ENCODE measurements at regions not wholly inside any gene's neighbourhood (a gene's known extent, or its start where the extent isn't known, plus 50 kb on each side); places are given as distances from the start of the nearest gene placed in this dataset.

DNA sequence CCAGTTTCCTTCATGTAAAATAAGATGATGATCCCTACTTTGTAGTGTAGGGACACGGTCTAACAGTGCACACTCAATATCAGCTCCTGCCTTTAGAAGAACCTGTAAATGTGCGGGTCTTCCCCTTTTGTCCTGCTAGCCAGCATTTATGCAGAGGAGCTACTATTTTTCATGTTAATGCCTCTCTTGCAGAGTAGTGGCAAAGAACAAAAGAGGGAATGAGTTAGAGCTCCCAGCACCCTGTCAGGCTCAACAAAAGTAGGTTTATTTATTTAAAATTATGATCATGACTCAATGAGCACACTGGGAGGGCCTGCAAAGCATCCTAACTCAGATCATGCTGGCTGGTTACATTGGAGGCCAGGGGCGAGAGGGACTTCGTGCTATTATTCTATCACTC is 414.5 kb upstream of the COBL start:
- no peak for DNase-seq

DNA sequence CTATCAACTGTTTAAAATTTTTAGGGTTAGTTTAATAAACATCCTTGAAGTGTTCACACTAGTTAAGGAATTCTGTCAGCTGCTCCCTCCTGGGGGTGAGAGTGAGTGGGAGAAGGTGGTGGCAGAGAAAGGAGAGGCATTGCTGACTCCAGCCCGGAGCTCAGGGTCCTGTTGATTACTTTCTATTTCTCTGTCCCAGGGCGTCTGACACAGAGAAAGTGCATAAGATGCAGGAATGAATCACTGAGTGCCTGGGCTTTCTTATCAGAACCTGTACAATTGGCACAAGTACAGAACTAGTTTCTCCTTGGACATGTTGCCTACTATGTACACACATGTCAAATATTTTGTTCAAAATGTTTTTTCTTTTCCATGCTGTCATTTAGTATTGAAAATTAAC is 410.8 kb upstream of the COBL start:
- DNase-seq = no peak

DNA sequence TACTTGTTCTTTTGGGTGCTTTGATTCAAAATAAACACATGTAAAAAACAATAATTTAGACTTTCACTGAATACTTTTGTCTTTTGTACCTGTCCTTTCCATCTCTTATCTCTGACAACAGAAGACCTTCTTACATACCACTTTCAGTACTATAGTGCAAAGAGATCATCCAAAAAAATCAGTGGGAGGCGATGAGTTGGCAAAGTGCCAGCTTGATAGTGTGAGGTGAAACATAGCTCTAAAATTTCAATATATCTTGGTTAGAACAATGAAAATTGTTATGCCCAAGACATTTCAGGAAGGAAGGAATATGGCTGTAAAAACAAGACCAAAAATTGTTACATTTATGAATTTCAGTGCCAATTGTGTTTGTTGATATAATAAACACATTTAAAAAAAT is 390.2 kb upstream of the COBL start:
- DNase-seq = no peak

DNA sequence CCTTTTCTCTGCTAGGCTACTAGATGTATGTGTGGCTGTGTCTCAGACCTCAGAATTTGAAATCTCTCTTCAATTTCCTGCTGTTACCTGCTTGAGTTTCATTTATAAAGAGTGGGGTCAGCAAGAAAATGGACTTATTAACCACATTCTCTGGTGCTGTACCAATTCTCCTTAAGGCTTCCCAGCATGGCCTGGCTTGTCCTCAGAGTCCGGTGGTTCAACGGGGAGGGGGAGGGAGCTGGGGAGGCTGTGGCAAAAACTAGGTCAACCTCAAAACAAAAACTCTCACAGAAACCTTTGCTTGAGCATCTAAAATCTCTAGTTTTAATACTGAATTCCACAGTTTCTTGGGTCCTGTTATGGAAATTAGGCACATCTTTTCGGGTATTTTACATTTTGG is 389.1 kb upstream of the COBL start:
- DNase-seq = no peak

DNA sequence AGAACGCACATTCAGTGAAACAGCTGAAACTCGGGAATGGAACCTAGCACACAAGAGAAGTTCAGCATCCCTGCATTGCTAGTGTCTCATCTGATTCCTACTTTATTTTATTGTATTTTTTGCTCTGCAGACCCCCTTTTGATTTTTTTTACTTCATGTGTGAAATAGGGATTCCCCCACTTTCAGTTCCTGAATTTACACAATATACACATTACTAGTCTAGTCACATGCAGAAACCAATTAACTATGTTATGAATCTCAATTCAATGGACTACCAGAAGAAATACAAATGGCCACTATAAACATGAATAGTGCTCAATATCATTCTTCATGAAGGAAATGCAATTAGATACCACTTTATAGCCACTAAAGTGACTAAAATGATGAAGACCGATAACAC is 386.1 kb upstream of the COBL start:
- DNase-seq = no peak

DNA sequence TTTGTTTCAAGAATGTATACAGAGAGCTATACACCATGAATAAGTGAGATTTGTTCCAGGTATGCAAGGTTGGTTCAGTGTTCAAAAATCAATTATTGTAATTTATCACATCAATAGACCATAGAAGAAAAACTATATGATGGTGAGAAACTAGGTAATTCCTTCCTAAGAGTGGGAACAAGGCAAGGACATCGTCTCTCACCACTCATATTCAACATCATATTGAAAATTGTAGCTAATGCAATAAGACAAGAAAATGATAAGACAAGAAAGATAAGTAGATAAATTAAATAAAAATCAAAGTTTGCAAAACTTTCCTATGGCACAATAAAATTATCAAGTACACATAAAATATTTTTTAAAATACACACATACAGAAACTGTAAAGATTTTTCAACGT is 385.3 kb upstream of the COBL start:
- no peak for DNase-seq

DNA sequence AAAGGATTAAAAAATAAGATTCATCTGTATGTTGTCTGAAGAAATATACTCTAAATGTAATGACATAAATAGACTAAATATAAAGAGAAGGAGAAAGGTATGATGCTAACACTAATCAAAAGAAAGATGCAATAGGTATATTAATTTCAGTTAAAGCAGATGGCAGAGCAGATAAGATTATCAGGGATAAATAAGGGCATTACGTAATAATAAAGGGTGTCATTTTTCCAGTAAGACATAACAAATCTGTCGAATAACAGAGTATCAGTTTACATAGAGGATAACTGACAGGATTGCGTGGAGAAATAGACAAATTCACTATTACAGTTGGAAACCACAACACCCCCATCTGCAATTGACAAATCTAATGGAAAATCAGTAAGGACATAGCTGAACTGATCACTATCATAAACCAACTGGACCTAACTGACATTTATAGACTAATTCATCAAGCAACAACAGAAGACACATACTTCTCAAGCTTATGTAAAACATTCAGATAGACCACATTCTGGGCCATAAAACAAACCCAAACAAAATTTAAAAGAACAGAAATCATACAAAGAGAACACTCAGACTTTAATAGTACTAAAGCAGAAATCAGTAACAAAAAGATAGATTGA is 384.1 kb upstream of the COBL start:
- no peak for DNase-seq

DNA sequence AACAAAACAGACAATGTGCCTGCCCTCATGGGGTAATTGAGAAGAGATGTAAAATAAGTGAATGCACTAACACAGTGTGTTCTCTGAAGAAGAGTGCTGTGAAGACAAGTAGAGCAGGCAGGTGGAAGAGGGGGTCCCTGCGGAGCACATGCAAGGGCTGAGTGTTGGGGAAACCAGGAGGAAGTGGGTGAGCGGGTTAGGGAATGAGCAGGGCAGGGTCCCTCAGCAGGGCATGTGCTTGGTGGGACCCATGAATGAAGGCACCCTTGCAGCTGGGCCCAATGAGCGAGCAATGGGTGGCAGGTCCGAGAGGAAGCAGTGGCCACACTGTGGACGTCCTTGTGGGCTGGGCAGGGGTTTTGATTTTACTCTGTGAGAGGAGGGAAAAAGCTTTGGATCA is 376.6 kb upstream of the COBL start:
- no peak for DNase-seq

DNA sequence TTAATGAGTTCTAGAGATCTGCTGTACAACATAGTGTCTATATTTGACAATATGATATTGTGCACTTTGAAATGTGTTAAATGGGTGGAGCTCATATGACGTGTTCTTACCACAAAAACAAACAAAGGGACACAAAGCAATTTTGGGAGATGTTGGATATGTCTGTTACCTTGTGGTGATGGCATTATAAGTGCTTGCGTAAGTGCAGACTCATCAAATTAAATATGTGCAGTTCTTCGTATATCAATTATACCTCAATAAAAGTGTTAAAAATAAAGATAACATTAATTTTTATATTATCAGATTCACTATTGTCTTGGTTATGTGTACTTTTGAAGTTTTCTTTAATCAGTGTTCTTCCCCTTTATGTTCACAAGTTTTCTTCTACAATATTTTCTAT is 372.9 kb upstream of the COBL start:
- no peak for DNase-seq

DNA sequence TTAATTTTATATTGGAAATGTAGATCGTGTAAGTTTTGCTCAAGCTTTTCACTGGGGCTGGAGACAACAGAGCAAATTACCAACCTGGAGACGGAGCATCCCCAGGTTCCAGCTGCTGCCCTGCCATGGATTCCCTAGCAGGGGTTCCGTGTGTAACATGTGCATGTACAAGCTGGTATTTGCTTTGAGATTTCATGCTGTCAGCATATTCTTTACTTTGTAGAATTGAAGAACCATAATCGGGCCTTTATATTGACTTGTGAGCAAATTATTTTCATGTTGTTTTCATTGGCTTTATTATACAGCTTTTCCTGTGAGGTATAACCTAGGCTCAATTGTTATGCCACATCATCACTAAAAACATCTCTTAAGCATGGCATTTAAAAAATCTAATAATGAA is 369.2 kb upstream of the COBL start:
- DNase-seq = no peak

DNA sequence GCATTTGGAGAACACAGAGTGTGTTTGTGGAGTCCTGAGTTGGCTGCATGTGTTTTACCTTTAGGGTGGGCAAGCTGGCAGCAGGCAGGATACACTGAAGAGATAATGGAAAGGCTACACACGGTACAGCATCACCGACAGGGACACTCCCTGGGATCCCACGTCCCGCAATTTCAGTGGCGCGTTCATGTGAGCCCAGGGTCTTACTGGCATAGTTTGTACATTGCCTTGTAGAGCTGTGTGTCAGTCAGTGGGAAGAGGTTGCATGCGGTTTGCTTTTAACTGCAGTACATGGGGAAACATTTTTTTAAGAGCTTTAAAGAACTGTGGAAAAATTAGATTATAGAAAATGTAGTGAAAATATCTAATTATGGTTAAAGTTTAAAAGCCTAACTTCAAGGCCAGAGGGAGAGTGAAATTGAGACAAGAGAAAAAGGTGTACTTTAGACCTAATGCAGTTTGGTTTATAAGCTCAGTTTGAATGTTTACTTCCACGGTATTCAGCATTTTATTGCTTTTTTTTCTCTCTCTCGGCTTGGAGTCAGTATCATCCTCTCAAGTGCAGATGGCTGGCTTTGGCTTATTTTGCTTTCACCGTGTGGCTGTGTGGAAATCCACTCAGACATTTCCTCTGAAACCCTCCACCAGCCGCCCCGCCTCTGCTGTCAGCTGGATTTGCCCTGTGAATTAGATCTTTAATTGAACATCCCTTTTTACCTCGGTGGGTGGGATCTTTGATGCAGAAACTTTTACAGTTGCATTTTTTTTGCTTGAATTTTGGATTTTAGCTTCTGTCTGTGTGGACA is 364.2 kb upstream of the COBL start:
- DNase-seq = no peak

DNA sequence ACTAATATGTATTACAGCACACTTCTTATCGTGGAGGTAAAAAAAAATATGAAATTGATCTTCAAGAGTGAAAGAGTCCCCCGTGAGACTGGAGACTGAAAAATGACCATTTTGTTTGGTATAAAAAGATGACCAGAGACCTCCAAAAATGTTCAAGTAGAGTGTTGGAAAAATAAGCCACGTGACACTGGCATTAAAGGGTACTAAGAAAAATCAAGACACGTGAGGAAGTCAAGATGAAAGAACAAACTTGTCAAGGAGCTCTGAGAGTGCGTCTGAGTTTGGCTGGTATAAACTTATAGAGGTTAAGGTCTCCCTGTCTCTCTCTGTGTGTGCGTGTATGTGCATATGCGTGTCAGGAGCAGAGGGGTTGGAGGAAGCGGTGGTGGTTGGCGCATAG is 362.7 kb upstream of the COBL start:
- no peak for DNase-seq

DNA sequence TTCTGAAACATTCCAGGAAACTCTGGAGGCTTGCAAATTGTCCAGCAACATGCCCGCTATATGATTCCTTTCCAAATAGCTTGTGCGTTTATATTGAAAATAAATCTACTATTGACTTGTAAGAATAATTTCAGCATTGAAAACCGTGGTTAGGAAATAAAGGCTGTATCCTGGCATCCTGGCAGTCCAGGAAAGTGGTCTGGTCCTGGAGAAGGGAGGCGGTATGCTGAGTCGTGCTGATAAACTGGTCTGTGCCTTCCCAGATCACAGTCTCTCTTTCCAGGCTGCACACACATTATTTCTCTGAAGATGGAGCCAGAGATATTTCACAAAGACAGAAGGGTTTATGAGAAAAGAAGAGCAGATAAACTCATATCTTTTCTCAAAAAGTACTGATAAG is 350.1 kb upstream of the COBL start:
- no peak for DNase-seq

DNA sequence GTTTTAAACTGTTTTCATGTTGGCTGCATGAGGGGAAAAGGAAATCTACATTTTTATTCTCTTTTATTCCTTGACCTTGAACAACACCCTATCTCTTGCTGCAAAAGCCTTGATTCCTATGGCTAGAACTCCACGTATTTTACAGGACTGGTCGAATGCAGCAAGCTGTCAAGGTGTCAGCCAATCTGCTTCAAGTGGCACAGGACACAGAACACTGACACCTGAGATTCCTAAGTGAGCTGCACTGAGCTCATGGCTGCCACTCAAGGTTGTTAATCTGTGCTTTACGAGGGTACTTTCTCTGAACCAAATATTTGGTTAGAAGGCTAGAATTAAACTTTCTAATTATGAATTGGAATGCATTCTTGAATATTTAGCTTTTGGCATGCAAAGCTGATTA is 349.7 kb upstream of the COBL start:
- DNase-seq = no peak

DNA sequence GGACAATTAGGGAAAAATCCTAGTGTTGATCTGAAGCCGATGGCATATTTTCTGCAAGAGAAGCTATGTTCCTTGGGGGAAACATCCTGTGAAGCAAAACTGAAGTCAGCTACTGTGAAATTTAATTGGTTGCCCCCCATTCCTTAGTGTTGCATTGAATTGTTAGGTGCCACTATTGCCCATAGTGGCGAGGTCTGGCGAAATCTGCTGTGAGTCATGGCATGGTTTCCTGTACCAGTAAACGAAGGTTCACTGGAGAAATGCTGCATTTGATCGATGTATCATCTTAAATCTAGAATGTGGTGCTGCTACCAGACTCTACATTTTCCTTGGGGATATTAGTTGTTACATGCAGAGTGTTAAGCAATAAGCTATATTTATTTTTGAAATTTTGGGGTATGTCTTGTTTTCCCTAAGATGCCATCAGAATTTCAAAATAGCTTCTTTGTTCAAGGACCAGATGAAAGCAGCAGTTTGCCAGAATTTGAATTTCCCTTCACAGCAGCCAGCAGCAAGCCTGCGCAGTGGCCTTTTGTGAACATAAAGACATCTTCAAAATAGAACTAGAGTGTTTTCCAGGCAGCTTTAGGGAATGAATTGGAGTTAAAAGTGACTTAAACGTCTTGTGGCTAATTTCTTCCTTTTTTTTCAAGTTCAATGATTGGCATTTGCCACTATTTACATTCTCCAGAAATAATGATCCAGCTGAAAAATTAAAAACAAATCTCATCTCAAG is 348.6 kb upstream of the COBL start:
- no peak for DNase-seq

DNA sequence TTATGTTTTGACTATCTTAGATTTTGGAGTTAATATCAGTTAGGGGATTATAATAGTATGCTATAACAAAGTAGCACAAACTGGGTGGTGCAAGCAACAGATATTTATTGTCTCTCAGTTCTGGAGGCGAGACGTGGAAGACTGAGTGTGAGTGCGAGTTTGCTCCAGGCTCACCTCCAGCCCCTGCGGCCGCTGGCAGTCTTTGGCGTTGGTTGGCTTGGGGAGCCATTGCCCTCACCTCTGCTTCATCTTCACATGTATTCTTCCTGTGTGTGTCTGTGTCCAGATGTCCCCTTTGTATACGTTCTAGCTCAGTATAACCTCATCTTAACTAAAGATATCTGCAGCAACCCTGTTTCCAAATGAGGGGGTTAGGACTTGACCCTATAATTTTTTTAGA is 343.9 kb upstream of the COBL start:
- no peak for DNase-seq

DNA sequence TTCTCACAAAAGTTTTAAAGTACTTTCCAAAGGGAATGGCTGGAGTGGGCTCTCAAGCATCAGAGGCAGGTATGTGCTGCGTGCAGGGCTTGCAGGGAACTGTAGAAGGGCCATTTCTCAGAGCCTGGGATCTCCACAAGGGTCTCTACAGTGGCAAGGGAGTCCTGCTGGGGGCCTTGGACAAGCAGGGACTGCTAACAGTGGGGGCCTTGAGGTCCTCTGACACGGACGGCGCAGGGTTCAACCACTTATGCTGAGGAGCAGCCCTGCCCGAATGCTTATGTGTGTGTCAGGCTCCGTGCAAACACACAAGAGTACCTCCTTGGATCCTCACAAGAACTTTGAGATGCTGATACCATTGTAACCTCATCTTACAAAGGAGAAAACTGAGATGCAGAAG is 342.1 kb upstream of the COBL start:
- DNase-seq = no peak

DNA sequence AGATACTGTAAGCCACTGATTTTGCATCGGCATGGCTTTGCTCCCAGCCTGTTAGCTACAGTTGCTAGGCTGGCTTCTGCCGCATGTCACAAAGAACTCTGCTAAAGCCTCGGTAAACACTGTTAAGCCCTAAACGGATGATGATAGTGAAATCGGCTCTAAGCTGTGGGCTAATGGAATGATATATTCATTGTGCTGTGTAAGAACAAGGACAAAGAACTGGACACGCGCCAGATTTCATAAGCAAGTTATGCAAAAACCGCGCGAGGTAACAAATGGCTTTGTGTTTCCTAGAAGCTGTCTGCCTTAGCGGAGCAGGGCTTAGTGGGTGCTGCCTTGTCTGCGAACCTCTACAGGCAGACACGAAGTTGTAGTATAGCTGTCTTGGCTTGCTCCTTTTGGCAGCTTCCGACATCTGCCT is 331.3 kb upstream of the COBL start:
- no peak for DNase-seq

DNA sequence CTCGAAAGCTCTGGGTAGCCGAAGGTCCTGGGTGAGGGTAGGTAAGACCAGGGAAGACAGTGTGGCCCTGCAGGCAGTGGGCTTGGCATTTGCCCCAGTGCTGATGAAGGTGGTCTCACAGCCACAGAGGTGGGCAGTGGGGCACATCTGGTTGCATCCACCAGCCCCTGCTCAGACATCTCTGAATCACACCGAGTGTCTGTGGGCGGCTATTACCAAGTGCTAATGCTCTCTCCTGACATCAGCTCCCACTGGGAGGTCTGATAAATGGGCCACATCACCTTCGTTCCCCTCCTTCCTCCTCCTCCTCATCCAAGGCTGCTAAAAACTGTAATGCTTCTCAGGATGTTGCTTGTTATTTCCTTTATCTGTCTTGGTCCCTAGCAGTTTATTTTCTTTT is 330.9 kb upstream of the COBL start:
- DNase-seq = no peak

DNA sequence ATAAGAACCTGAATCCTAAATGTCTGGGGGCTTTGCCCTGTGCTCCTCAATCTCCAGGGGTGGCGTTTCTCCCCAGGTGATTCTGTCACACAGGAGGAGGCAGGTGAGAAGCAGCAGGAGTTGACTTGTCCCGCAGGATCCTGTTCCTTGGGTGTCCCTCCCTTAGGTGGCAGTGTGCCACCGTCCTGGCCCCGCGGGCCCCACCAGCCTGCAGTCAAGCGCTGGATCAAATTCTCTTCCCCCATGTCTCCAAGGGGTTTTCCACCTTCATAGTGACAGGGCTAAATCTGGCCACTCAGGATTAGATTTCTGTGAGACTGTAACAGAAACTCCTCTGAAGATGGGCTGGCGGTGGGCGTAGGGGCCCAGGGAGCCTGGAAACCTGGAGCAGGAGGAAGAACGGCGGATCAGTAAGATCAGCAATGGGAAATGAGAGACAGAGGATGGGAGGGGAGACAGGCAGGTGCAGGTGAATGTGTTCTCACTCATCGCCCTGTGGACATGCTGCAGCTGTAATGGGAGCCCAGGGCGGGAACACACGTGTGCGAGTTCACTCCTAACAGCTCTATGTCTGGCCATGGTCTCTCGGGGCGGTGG is 329.2 kb upstream of the COBL start:
- no peak for DNase-seq

DNA sequence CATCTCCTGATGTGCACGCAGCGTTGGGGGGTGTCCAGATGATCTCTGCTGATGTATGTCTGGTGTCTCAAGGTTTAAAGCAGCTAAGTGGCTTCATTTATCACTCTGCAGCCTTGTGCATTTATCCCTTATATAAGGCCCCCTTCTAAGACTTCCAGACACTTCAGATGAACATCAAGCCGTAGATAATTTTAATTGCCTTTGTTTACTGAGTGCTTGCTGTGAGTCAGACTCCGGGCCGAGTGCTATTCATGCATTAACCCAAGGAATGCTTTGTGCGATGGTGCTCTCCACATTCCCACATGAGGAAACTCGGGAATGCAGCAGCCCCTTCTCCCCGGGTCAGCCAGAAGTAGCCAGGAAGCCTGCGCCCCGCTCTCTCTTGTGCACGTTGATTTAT is 328.6 kb upstream of the COBL start:
- no peak for DNase-seq

DNA sequence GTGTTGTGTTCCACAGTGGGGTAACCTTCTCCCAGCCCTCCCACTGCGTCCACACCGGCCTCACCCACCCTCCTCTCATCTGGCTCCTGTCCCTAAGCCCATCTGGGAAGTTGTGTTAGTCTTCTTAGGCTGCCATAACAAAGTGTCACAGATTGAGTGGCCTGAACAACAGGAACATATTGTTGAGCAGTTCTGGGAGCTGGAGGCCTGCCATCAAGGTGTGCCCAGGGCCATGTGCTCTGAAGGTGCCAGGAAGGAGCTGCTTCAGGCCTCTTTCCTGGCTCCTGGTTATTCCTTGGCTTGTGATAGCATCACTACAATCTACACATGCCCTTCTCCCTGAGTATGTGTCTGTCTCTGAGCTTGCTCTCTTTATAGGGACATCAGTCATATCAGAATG is 327.6 kb upstream of the COBL start:
- DNase-seq = no peak

DNA sequence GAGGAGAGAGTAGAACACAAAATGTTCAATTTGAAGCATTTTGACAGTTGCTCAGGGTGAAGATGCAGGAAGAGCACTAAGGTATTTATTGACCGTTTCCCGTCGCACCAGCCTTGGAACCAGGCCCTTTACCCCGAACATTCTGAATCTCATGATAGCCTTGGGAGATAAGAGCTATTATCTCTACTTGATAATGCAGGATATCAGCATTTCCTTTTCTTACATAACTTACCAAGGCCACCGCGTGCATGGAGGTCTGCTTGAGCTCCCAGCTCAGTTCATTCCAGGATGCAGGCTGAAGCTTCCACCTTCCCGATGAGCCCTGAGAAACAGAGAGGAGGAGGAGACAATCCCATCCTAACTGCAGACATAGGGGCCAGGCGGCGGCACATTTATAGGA is 324.2 kb upstream of the COBL start:
- DNase-seq = no peak

Measured in stimulated activated CD4-positive, alpha-beta T cell treated with anti-CD3 and anti-CD28 coated beads, Interleukin-2, amount 100 ng/mL, for 24 hours (primary cell).